Panc1 (cell line): ENCODE measurements at regions not wholly inside any gene's neighbourhood (a gene's known extent, or its start where the extent isn't known, plus 50 kb on each side); places are given as distances from the start of the nearest gene placed in this dataset.

Experiments used
- ATAC-seq: fragments of 200-7000 bp; cut with Tn5 transposase; 2 replicates; pipeline ENCODE4 v1.9.1; 2020; ENCODE audit warnings: mild to moderate bottlenecking, moderate library complexity
- BruUV-seq: library from RNA; stranded (reverse); fragments of 400-500 nt; replicated peaks from 2 replicates; lab custom pipeline; 2021; lab: Mats Ljungman, UMichigan
- CTCF ChIA-PET: fragments of 300-600 bp; sonication (Branson Sonifier 250); formaldehyde crosslinking; loops from one replicate; lab custom pipeline; 2022; ENCODE audit warnings: antibody characterized with exemption; lab: Charles Lee
- POLR2A ChIA-PET: fragments of 300-600 bp; sonication (Branson Sonifier 250); formaldehyde crosslinking; loops from one replicate; lab custom pipeline; 2022; ENCODE audit warnings: antibody characterized with exemption; lab: Charles Lee
- DNase-seq: peaks from one replicate; pipeline ENCODE4 v3.0.0-alpha.2; 2010; ENCODE audit warnings: low read depth, low spot score
- H3K27ac ChIP-seq: 2 replicates; pipeline ENCODE4 v1.5.1; 2011; ENCODE audit warnings: mild to moderate bottlenecking, low read length, inconsistent platforms
- H3K27me3 ChIP-seq: fragments of 200-500 bp; sonication (Bioruptor generic); 2 replicates; pipeline ENCODE4 v1.6.0; 2014; ENCODE audit warnings: low read length, inconsistent platforms; ENCODE audit not compliant: control insufficient read depth, insufficient read depth
- H3K36me3 ChIP-seq: fragments of 200-500 bp; sonication (Bioruptor generic); 2 replicates; pipeline ENCODE4 v1.5.1; 2014; ENCODE audit warnings: inconsistent platforms, mild to moderate bottlenecking, low read length, moderate library complexity; ENCODE audit not compliant: control insufficient read depth, insufficient read depth
- H3K4me1 ChIP-seq: 2 replicates; pipeline ENCODE4 v1.5.1; 2011; ENCODE audit warnings: inconsistent platforms, mild to moderate bottlenecking, low read length, moderate library complexity; ENCODE audit not compliant: control insufficient read depth, insufficient read depth
- H3K4me3 ChIP-seq, 2 experiments: 2 replicates each; pipeline ENCODE4 v1.5.1; 2011 to 2012; ENCODE audit warnings: low read depth in 2 of 2, low read length in 2 of 2, mild to moderate bottlenecking in 2 of 2, inconsistent platforms in 1 of 2, moderate library complexity in 1 of 2
- H3K9me3 ChIP-seq: fragments of 200-500 bp; sonication (Bioruptor generic); 2 replicates; pipeline ENCODE4 v1.5.1; 2014; ENCODE audit warnings: low read depth, mild to moderate bottlenecking, inconsistent platforms, low read length, moderate library complexity; ENCODE audit not compliant: control insufficient read depth, insufficient read depth
- POLR2AphosphoS5 ChIP-seq: IDR thresholded peaks from 2 replicates; pipeline ENCODE4 v1.6.1; 2012; ENCODE audit warnings: mild to moderate bottlenecking, low read depth, low read length, moderate library complexity
- SIN3A ChIP-seq: IDR thresholded peaks from 2 replicates; pipeline ENCODE4 v1.6.1; 2012; ENCODE audit warnings: low read depth, mild to moderate bottlenecking, low read length, moderate library complexity, borderline replicate concordance; ENCODE audit not compliant: insufficient read depth
- TCF7L2 ChIP-seq: IDR thresholded peaks from 2 replicates; pipeline ENCODE4 v1.6.1; 2011; ENCODE audit warnings: mild to moderate bottlenecking, low read depth, low read length, inconsistent platforms
- in situ Hi-C: cut with HindIII; loops from 2 replicates; pipeline ENCODE4 v1.10.0; 2016; ENCODE audit warnings: low sequenced_read_pairs, low pct_unique_long_range_greater_than_20kb
- intact Hi-C: fragments of 100-400 bp; cut with micrococcal nuclease; formaldehyde crosslinking; loops from one replicate; pipeline ENCODE4 v1.10.0; 2022; ENCODE audit not compliant: unreplicated experiment
- TF ChIP-seq, protein P1 (sequence below): fragments of 450-650 bp; IDR thresholded peaks from 2 replicates; pipeline ENCODE4 v1.5.1; 2017; ENCODE audit warnings: mild to moderate bottlenecking
- TF ChIP-seq, protein P2 (sequence below), 2 experiments: IDR thresholded peaks; 2 replicates each; pipeline ENCODE4 v1.6.1; 2011 to 2012; ENCODE audit warnings: low read depth in 2 of 2, control low read depth in 1 of 2, low read length in 1 of 2, mild to moderate bottlenecking in 1 of 2, moderate library complexity in 1 of 2; ENCODE audit not compliant: insufficient read depth in 1 of 2

DNA sequence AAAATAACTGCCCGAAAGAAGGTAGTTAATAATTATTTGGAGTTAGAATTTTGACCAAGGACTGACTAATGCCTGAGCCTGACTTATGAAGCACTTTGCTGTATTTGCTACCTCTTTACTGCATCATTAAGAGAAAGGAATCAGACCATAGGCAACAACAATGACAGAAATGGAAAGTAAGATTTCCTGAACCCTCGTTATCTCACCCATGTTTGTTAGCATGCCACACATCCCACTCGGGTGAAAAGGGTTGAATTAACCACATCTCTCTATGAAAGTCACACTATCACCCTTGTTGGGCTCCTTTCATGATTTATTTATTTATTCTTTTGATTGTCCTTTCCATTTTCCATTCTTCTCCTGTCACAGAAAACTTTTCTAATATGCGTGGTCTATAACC lies 59.6 kb downstream of the OLIG3 start:
- ChIA-PET POLR2A (no interaction called here), CTCF (no interaction called here)
- peaks cover 5% of the 10 kb centered on the region; the same call in 1 of the 2 replicates for H3K27me3 ChIP-seq
- no TSS peak for BruUV-seq
- H3K9me3 ChIP-seq = no peaks in the 10 kb centered on the region
- DNase-seq (no peak), ATAC-seq (no peak)
- TF ChIP-seq, protein P1, sequence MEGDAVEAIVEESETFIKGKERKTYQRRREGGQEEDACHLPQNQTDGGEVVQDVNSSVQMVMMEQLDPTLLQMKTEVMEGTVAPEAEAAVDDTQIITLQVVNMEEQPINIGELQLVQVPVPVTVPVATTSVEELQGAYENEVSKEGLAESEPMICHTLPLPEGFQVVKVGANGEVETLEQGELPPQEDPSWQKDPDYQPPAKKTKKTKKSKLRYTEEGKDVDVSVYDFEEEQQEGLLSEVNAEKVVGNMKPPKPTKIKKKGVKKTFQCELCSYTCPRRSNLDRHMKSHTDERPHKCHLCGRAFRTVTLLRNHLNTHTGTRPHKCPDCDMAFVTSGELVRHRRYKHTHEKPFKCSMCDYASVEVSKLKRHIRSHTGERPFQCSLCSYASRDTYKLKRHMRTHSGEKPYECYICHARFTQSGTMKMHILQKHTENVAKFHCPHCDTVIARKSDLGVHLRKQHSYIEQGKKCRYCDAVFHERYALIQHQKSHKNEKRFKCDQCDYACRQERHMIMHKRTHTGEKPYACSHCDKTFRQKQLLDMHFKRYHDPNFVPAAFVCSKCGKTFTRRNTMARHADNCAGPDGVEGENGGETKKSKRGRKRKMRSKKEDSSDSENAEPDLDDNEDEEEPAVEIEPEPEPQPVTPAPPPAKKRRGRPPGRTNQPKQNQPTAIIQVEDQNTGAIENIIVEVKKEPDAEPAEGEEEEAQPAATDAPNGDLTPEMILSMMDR = no peak
- no peak for TF ChIP-seq TCF7L2
- TF ChIP-seq, protein P2, sequence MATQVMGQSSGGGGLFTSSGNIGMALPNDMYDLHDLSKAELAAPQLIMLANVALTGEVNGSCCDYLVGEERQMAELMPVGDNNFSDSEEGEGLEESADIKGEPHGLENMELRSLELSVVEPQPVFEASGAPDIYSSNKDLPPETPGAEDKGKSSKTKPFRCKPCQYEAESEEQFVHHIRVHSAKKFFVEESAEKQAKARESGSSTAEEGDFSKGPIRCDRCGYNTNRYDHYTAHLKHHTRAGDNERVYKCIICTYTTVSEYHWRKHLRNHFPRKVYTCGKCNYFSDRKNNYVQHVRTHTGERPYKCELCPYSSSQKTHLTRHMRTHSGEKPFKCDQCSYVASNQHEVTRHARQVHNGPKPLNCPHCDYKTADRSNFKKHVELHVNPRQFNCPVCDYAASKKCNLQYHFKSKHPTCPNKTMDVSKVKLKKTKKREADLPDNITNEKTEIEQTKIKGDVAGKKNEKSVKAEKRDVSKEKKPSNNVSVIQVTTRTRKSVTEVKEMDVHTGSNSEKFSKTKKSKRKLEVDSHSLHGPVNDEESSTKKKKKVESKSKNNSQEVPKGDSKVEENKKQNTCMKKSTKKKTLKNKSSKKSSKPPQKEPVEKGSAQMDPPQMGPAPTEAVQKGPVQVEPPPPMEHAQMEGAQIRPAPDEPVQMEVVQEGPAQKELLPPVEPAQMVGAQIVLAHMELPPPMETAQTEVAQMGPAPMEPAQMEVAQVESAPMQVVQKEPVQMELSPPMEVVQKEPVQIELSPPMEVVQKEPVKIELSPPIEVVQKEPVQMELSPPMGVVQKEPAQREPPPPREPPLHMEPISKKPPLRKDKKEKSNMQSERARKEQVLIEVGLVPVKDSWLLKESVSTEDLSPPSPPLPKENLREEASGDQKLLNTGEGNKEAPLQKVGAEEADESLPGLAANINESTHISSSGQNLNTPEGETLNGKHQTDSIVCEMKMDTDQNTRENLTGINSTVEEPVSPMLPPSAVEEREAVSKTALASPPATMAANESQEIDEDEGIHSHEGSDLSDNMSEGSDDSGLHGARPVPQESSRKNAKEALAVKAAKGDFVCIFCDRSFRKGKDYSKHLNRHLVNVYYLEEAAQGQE (IDR thresholded peaks at IDR 0.05; ENCODE audit: insufficient read depth in 1 of 2, low read depth in 2 of 2, low read length in 1 of 2) = no peak
- TF ChIP-seq SIN3A = no peak
- no peak for TF ChIP-seq POLR2AphosphoS5
- in situ Hi-C loops (no loop called here), intact Hi-C loops (no loop called here)
- no peak overlapping the region for H3K27ac ChIP-seq
- no peaks in the 10 kb centered on the region for H3K36me3 ChIP-seq
- no peaks in the 10 kb centered on the region for H3K4me1 ChIP-seq
- H3K4me3 ChIP-seq = no peak overlapping the region

DNA sequence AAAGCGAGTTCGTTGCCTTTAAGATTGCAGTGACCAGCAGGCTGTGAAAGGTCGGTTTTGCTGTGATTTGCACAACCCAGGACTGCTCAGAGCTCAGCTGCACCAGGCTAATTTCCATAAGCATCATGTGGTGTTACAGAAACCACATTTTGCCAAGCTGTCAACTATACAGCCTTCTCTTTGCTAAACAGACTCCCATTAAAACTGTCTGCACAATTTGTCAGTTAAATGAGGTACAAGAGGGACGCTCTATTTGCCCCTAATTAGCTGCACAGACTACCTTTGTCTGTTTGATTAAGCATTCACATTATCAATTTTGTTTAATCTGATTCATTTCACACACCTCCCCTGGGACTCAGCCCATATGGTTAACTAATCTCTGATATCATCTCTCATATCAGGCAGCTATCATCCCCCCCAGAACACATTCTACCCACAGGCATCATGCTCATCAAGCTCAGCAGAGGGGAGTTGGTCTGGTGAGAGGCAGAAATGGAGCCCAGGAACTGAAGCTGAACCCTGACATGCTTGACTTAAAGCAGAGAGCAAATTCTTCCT lies 62.1 kb downstream of the OLIG3 start:
- POLR2A ChIA-PET = no interaction called here
- CTCF ChIA-PET = interaction anchor here (0.7 kb wide), 1 partner anchor 39 kb away, joined by 3 read pairs; no protein-coding TSS in a partner anchor
- H3K36me3 ChIP-seq = no peaks in the 10 kb centered on the region
- H3K4me3 ChIP-seq = no peak overlapping the region
- no peak for ATAC-seq
- peaks cover 5% of the 10 kb centered on the region; the same call in 1 of the 2 replicates for H3K27me3 ChIP-seq
- H3K9me3 ChIP-seq = no peaks in the 10 kb centered on the region
- intact Hi-C loops (no loop called here), in situ Hi-C loops (no loop called here)
- TF ChIP-seq, protein P2 (IDR thresholded peaks at IDR 0.05; ENCODE audit: insufficient read depth in 1 of 2, low read depth in 2 of 2, low read length in 1 of 2) = no peak
- TF ChIP-seq TCF7L2 (no peak), SIN3A (no peak), POLR2AphosphoS5 (no peak)
- TF ChIP-seq, protein P1 = no peak
- H3K4me1 ChIP-seq = no peaks in the 10 kb centered on the region
- BruUV-seq = no TSS peak
- DNase-seq = no peak
- no peak overlapping the region for H3K27ac ChIP-seq
